ENCODE measurements at regions not wholly inside any gene's neighbourhood (a gene's known extent, or its start where the extent isn't known, plus 50 kb on each side); places are given as distances from the start of the nearest gene placed in this dataset.

DNA sequence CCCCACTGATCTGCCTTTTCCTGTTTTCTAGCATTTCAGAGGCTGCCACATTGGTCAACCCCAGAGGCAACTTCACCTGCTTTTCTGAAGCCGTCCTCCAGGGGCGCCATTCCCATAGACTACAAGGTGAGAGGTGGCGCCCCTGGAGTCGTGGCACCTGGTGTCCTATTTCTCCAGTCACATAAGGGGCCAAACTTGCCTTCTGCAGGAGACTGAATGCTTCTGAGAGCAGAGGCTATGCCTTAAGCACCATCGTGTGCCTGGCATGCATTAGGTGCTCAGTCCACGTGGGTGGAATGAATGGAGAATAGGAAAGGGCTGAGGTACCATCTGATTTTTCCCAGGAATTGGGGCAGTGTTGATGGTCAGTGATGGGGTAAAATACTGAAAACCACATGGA is 164.8 kb downstream of the HAPSTR1 start:
- DNase-seq = peak; percentile 28 to 33 (median 29)

DNA sequence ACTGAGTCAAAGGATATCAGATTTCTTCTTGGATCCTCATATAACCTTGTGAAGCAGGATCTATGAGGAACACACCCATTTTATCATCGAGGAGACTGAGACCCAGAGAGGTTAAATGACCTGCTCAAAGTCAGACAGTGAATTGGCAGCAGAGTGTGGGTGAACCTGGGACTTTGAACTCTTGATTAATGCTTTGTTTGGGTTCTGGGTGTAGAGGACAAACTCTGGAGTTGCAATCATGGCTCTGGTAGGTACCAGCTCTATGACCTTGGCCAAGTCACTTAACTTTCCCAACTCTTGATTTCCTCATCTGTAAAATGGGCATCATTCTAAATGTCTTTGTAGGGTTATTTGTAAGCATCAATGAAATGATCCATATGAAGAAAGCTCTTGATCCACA is 166.4 kb downstream of the HAPSTR1 start:
- DNase-seq = no peak

DNA sequence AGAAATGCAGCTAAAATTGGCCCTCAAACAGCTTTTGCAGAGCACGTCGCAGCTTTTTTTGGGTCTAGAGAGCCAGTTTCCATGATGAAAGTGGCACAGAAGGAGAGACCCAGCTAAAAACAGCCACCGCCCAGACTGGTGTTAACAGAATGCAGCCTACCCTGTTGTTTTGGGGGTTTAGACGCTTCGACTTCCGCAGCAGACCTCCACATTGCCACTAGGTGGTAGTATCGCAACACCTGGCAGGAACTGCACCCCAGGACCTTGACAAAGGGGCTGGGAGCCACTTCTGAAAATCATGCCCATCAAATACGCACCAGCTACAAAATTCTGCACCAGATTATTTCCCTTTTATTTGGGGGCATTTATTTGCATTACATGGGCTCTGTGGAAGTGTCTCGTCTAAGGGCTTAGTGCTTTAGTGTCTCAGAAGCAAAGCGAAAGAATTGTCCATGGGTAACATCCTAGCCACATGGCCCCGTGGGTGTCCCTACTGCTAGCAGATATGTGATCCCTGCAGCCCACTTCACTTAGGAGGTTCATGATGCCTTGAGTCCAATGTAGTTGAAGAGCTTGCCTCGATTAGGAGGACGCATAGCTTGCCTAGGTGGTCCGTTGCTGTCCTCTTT is 167.1 kb downstream of the HAPSTR1 start:
- peak in 2 of 3 donors; percentile 15 to 21 for DNase-seq

DNA sequence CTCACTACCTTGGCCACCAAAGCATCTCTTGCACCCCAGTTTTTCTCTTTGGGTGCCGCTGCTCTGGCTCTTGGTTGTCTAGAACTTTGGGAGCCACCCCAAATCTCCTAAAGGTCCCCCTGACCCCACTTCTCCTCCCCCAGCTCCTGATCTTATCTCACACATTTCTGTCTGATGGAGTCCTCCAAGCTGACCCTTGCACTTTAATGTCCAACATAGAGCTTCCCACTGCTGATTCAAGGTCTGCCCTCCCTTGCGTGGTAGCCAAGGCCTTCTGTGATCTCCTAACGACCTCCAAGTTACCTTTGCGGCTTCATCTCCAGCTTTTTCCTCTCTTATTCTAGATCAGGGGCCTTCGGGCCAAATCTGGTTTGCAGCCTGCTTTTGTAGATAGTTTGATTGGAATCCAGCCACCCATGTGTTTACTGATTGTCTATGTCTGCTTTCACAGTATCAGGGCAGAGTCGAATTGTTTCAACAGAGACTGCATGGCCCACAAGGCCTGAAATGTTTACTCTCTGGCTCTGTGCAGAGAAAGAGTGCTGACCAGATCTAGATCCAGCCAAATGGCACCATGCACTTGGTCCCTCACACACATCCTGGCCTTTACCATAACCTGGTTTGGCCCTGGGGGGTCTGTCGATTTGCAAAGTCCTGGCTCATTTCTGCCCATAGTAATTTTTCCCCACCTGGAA is 168.6 kb downstream of the HAPSTR1 start:
- DNase-seq = no peak

DNA sequence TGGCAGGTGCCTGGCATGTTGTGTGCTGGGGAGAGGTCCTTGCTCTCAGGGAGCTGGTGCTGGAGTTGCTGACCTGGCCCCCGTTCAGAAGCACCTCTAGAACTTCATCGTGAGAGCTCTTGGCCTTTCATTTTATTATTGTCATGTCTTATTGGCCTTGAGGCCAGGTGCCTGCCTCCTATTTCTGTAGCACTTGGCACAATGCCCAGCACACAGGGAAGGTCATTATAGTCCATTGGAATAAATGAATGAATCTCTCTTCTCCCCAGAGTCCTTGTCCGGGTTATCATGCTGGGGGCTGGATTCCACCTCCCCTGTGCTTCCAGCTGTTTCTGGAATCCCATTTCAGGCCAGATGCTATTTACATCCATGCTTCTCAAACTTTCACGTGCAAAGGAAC is 169.2 kb downstream of the HAPSTR1 start:
- no peak for DNase-seq

DNA sequence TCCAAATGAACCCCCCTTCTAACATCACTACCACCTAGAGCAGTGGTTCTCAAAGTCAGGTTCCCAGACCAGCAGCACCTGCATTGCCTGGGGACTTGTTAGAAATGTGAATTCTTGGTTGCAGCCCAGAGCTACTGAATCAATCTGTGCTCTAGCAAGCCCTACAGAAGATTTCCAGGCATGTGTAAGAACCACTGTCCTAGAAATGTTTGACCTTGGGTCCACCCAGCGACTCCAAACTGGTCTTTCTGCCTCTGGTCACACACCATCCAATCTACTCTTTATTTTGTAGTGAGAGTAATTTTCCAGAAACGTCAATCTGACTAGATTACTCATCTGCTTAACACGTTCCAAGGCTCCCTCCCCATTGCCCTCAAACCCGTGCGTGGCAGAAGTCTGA is 169.9 kb downstream of the HAPSTR1 start:
- no peak for DNase-seq

DNA sequence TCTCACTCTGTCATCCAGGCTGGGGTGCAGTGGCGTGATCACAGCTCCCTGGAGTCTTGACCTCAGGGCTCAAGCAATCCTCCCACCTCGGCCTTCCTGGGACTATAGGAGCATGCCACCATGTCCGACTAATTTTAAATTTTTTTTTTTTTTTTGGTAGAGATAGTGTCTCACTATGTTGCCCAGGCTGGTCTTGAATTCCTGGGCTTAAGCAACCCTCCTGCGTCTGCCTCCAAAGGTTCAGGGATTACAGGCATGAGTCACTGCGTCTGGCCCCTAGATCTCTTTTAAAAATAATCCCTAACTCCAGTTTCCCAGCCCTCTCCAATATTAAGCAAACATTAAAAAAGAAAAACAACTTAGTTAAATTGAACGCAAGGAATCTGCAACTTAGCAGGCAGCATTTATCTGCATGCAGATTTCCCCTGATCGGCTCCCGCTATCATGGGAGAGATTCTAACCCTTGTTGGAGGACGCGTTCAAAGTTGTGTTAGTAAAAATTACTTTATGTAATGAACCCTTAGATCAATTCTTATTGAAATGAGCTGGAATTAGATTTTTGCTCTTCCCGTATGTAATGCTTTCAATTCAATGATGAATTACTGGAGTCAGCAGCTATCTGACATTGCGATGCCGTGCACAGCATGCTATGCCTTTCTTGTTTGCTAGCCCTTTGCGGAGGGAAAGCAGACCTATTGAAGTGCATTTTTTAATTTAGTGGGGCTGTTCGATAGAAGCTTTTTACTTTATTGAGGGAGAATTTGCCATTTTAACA is 171.7 kb downstream of the HAPSTR1 start:
- no peak for DNase-seq

DNA sequence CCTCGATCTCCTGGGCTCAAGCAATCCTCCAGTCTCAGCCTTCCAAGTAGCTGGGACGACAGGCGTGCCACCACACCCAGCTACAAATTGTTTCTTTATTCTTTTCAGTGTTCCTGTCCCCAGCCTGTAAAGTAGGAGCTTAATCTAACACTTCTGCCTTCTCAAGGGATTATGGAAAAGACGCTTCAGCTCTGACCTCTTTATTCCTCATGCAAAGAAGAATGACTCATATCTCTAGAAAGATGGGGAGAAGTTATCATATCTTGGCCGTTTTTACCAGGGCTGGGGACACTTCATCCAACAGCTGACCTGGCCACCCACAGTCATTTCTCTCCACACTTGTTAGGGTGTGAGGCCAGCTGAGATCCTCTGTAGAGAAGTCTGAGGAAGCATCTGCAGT is 172.6 kb downstream of the HAPSTR1 start:
- DNase-seq = peak in 1 of 3 donors; percentile 4

DNA sequence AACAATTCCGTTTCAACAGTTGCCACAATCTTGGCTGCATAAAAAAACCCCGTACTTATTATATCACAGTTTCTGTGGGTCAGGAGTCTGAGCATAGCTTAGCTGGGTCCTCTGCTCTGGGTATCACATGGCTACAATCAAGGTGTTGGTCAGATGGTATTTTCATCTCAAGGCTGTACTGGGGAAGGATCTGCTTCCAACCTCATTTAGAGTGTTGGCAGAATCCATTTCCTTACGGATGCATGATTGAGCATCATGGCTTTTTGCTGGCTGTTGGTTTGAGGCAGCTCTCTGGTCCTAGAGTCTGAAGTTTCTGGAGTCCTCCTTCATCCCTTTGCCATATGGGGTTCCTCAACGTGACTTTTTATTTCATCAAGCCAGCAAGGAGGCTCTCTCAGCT is 177.0 kb downstream of the HAPSTR1 start:
- no peak for DNase-seq

DNA sequence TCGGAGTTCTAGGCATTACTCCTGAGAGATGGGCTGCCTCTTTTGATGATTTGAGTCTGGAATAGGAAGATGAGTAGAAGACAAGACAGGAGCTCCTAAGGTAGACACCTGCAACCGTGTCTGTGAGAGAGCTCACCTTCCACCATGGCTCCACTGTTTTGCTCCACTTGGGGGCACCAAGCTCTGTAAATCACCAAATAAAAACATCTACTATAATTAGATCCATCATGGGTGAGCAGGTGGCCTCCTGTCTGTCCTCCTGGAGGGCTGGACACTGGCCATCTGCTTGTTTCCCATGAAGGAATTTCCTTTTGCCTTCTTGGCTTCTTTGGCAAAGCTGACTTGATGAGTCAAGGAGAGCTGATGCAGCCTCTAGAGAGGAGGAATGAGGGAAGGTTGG is 179.0 kb downstream of the HAPSTR1 start:
- DNase-seq = no peak

DNA sequence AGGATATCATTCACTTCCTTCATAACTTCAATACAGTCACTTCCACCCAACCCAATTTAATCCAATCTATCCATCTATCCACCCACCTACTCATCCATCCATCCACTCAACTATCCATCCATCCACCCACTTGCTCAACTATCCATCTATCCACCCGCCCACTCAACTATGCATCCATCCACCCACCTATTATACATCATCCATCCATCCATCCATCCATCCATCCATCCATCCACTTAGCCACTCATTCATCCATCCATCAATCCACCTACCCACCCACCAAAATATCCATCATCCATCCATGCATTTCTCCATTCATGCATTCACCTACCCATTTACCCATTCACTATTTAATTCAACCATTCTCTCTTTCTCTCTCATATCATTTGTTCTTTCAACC is 179.5 kb downstream of the HAPSTR1 start:
- DNase-seq = no peak

DNA sequence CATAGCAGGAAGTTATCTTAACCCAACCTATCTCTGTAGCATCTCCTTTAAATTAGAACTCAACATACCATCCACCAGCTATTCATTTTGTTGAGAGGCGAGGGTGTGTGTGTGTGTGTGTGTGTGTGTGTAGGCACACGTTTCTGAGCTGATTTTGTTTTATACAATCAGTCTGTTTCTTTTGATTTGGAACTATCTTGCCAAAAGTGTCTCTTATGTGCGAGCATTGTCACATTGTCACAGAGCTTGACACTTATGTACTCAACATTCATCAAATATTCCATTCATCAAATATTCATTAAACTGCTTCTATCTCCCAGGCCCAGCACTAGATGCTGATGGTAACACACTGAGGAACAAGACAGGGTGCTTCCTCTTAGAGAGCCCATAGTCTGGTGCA is 180.4 kb downstream of the HAPSTR1 start:
- DNase-seq = no peak

DNA sequence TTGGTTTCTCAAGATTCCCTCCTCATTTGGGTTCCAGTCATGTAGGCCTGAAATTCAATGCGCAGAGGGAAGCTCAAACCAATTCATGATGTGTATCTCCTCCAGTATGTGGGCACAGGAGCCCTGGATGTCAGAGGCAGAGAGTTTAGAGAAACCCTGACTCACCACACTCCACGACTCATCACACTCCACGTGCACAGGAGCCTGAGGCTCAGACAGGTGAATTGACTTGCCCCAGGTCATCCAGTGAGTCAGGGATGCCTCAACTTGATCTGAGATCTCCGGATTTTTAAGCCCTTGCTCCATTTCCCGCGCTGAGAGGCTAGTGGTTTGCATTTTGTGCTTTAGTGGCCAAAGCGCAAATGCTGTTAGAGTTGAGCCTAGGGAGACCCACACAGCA is 183.9 kb downstream of the HAPSTR1 start:
- no peak for DNase-seq

DNA sequence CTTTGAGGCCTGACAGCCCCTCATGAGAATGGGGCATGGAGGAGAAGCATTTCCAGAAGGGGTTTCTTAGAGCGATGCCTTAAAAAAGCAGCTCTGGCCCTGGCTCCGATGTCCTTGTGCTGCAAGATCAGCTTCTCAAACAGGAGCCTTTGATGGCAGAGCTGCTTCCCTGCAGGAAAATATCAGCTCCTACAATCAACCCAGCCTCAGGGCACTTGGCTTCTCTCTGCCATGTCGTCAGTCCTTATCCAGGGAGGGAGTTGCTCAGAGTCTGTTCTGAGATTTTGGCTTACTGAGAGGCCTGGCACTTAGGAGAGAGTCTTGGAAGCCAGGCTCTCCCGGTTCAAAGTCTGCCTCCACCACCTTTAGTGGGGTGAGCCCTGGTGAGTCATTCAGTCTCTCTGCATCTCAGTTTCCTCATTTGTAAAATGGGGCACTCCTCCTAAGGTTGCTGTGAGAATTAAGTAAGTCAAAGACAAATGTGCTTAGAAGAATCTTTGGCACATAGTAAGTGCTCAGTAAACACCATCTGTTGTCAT is 184.4 kb downstream of the HAPSTR1 start:
- DNase-seq = peak in 1 of 3 donors; percentile 7

DNA sequence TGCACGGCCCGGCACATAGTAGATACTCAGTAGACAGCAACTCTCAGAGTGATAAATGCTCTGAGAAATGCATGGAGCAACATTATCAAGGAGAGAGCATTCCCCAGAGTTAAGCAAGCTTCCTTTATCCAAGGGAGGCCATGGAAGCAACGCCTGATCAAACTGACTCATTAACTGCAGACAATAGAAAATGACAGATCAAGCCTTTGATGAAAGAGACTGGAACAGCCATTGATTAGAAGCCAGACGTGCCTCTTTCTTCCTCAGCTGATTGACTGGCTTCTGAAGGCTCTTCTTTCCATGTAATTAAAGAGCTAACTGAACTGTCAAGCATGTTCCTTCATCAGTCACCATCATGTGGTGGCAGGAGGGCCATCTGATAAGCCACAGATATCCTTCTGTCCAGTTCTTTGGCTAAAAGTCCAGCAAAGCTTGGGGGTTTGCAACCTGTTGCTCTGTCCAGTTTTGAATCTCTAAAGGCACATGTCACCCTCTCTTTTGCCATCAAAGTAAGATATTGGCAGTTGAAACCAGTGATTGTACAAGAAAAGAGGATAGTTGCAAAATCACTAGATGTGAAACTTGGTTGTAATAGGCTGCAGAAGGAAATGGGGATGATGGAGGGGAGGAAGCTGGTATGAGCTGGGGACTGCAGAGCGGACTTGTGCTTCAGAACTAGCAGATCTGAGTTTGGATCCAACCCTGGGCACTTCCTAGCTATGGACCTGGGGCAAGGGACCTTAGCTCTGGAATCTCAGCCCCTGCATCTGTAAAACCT is 188.0 kb downstream of the HAPSTR1 start:
- peak in 1 of 3 donors; percentile 33 for DNase-seq

DNA sequence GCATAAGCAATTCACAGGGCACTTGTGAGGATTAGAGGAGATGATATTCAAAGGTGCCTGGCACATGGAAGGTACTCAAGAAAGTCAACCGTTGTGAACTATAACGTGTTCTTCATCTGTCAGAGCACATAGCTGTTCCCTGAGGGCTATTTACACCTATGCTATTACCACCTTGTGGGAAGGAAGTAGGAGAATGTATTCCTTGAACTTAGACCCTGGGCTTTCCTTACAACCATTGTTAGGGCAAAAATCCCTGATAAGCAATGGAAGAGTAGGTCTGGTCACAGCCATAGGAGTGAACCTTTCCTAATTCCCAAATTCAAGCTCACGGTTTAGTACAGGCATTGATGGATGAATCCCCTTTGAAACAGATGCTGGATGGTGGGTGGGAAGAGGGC is 188.6 kb downstream of the HAPSTR1 start:
- no peak for DNase-seq

DNA sequence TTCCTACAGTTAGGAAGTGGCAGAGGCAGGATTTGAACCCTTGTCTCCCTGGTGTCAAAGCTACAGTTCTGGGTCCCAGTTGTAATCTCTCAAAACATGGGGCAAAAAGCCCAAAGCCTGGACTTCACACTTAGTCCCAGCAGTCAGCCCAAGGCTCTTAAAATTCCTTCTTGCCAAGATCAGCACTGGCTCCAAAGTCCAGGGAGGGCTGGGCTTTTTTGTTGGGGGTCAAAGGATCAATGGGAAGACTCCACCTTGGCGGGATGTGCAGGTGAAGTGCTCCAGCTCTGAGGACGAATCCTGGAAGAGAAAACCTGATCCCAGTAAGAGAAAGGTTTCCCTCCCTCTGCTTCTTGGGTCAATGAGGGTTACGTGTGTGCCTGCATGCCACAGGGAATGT is 195.5 kb downstream of the HAPSTR1 start:
- no peak for DNase-seq

DNA sequence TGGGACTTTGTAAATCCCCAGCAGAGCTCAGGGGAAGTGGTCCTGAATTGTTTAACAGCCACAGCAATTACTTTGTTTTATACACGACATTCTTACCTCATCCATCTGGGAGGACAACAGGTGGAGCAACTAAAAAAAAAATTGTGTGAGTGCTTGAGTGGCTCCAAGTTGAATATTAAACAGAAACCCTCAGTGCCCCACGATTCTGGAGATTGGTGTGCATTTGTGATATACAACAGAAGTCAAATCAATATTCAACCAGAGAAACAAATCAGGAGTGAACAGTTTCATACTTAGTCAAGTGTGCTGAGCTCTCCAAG is 204.8 kb downstream of the HAPSTR1 start:
- DNase-seq = no peak

DNA sequence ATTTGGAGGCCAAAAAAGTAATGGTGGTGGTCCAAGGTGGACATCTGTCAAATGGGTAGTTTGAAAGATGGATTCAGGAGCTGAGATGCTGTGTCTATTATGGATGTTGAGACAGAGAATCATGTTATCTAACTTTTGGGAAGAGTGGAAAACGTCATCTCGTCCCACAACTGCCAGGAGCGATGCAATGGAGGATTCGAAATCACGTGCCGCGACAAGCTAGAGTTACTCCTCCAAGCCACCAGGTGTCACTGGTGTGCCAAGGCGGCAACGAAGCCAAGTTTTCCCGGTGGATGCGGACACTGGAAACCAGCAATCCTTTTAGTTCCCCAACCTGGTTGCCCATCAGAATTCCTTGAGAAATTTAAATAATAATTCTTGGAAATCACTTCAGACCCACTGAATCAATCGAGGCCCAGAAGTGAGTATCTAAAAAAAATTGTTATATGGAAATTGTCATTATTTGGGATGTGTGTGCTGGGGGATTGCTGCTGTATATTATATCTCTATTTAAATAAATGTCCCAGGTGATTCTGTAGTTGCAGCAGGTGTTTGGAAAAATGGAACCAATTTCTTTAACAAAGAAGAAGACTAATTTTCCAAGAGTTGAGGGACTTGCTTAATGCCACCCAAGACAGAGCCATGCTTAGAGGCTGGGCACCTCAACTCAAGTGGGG is 206.1 kb downstream of the HAPSTR1 start:
- DNase-seq = peak in 2 of 3 donors; percentile 4 to 12

DNA sequence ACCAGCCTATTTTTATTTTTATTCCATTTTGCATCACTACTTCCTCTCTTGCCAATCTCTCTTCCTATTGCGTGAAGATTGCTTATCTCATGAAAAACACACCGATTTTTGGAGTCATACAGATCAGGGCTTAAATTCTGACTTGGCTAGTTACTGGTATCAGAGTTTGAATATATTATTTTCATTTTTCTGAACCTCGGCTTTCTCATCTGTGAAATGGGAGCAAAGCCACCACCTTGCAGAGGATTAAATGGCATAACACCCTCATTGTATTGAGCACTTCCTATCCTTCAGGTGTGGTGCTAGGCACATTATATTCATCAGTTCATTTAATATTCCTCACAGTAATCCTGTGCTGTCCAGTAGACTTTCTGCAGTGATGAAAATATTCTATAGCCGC is 208.8 kb downstream of the HAPSTR1 start:
- peak in 1 of 3 donors; percentile 8 for DNase-seq

DNA sequence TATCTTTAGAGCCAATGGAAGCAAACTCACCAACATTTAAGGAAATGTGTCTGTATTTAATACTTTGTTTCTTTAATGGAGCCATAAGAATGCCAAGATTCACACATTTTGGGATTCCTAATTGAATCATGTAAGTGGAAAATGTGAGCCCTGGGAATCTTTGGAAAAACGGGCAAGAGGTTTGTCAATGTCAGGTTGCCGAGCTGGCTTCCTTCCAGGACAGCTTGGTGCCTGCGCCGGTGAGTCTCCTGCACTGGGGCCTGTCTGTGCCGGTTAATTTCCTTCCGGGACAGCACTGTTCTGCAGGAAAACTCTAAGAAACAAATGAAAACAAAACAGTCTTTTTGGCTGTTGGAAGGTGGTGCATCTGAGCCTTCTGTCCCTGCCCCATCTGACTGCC is 210.6 kb downstream of the HAPSTR1 start:
- DNase-seq = no peak

DNA sequence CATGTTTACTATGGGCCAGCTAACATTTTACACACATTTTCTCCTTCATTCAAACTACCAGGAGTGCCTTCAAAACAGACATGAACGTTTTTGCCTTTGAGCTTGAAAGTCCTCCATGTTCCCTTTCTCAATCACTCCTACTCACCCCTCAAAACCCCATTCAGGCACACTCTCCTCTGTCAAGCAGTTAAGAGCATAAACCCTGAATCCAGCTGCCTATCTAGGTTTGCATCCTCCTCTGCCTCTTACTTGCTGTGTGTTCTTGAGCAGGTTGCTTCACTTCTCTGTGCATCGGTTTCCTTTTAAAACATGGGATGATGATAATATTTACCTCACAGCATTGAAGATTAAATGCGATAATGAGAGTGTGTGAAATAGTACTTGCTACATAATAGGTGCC is 215.3 kb downstream of the HAPSTR1 start:
- DNase-seq = no peak

DNA sequence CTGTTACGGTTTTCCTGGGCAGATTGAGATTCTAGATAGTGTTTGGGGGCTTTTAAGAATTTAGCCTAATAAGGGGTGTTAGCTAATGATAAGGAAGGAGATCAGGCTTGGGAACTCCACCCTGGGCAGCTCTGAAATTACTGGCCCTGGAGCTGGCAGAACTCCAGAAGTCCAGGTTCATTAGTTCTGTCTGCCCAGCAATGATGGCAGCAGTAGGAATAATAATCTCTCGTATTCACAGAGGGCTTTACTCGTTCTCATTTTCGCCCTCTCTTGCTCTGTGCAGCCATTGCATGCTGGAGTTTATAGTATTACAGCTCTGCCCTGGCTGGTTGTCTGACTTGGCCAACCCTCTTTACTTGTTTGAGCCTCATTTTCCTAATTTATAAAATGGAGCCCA is 216.0 kb downstream of the HAPSTR1 start:
- DNase-seq = no peak

All from suppressor macrophage treated with lipopolysaccharide for 1 hour (primary cell).